WTC11 (cell line): ENCODE measurements at regions not wholly inside any gene's neighbourhood (a gene's known extent, or its start where the extent isn't known, plus 50 kb on each side); places are given as distances from the start of the nearest gene placed in this dataset.

ENCODE experiments used
- ATAC-seq: fragments of 200-7000 bp; cut with Tn5 transposase; 2 replicates; pipeline ENCODE4 v1.10.0; 2021; ENCODE audit warnings: mild to moderate bottlenecking, moderate library complexity
- CTCF ChIA-PET: fragments of 300-600 bp; sonication (Branson Sonifier 250); formaldehyde crosslinking; loops from one replicate; lab custom pipeline; 2021; ENCODE audit warnings: antibody characterized with exemption; lab: Charles Lee
- POLR2A ChIA-PET: fragments of 350-600 bp; sonication (Branson Sonifier 250); formaldehyde crosslinking; loops from one replicate; lab custom pipeline; 2021; ENCODE audit warnings: antibody characterized with exemption; lab: Charles Lee
- DNase-seq: peaks from one replicate; pipeline ENCODE4 v3.0.0; 2021; ENCODE audit warnings: low spot score
- H3K27ac Mint-ChIP-seq: 2 replicates; pipeline ENCODE4 v1.8.0; 2021; ENCODE audit warnings: mixed read lengths
- H3K27me3 Mint-ChIP-seq: 2 replicates; pipeline ENCODE4 v1.8.0; 2021; ENCODE audit warnings: low read depth, mild to moderate bottlenecking, moderate library complexity, mixed read lengths
- H3K36me3 Mint-ChIP-seq: 2 replicates; pipeline ENCODE4 v1.8.0; 2021; ENCODE audit warnings: mixed read lengths
- H3K4me1 Mint-ChIP-seq: 2 replicates; pipeline ENCODE4 v1.8.0; 2022; ENCODE audit warnings: mixed read lengths
- H3K4me3 Mint-ChIP-seq: 2 replicates; pipeline ENCODE4 v1.8.0; 2021; ENCODE audit warnings: mild to moderate bottlenecking, moderate library complexity, mixed read lengths
- H3K9me3 Mint-ChIP-seq: 2 replicates; pipeline ENCODE4 v1.8.0; 2021; ENCODE audit warnings: mixed read lengths
- ATF3 ChIP-seq: sonication (generic); formaldehyde crosslinking; conservative IDR thresholded peaks from 2 replicates; pipeline ENCODE4 v1.8.1; 2022; ENCODE audit warnings: mild to moderate bottlenecking, missing genetic modification reagents
- CDX4 ChIP-seq: fragments of 250-450 bp; sonication (Bioruptor Pico); IDR thresholded peaks from 2 replicates; pipeline ENCODE4 v1.9.0; 2021; ENCODE audit warnings: moderate library complexity, mild to moderate bottlenecking, inconsistent platforms, borderline replicate concordance
- ELF4 ChIP-seq: sonication (generic); formaldehyde crosslinking; IDR thresholded peaks from 2 replicates; pipeline ENCODE4 v1.8.1; 2022; ENCODE audit warnings: low read depth, mild to moderate bottlenecking, moderate library complexity, missing genetic modification reagents
- EMX1 ChIP-seq: fragments of 250-450 bp; sonication (Bioruptor Pico); IDR thresholded peaks from 2 replicates; pipeline ENCODE4 v1.8.0; 2021; ENCODE audit warnings: mild to moderate bottlenecking
- FOXP1 ChIP-seq: sonication (generic); formaldehyde crosslinking; IDR thresholded peaks from 2 replicates; pipeline ENCODE4 v1.8.0; 2022; ENCODE audit warnings: missing genetic modification reagents, mild to moderate bottlenecking, moderate library complexity, borderline replicate concordance
- GABPB1 ChIP-seq: sonication (generic); formaldehyde crosslinking; IDR thresholded peaks from 2 replicates; pipeline ENCODE4 v1.8.1; 2023; ENCODE audit warnings: mild to moderate bottlenecking, missing genetic modification reagents
- JAZF1 ChIP-seq: fragments of 250-450 bp; sonication (Bioruptor Pico); IDR thresholded peaks from 2 replicates; pipeline ENCODE4 v1.9.0; 2021; ENCODE audit warnings: moderate library complexity, mild to moderate bottlenecking, inconsistent platforms
- MAX ChIP-seq: sonication (generic); formaldehyde crosslinking; IDR thresholded peaks from 2 replicates; pipeline ENCODE4 v1.8.0; 2022; ENCODE audit warnings: mild to moderate bottlenecking, missing genetic modification reagents
- MXD4 ChIP-seq: fragments of 250-450 bp; sonication (Bioruptor Pico); IDR thresholded peaks from 2 replicates; pipeline ENCODE4 v1.8.0; 2021; ENCODE audit warnings: mild to moderate bottlenecking, moderate library complexity, borderline replicate concordance
- NFATC4 ChIP-seq: fragments of 250-450 bp; sonication (Bioruptor Pico); IDR thresholded peaks from 2 replicates; pipeline ENCODE4 v1.9.0; 2021; ENCODE audit warnings: mild to moderate bottlenecking
- NFYB ChIP-seq: sonication (generic); formaldehyde crosslinking; conservative IDR thresholded peaks from 2 replicates; pipeline ENCODE4 v1.8.0; 2022; ENCODE audit warnings: low read depth, missing genetic modification reagents
- NR3C1 ChIP-seq: sonication (generic); formaldehyde crosslinking; conservative IDR thresholded peaks from 2 replicates; pipeline ENCODE4 v1.8.1; 2023; ENCODE audit warnings: low read depth, mild to moderate bottlenecking, missing genetic modification reagents
- SMAD4 ChIP-seq: sonication (generic); formaldehyde crosslinking; IDR thresholded peaks from 2 replicates; pipeline ENCODE4 v1.8.0; 2022; ENCODE audit warnings: mild to moderate bottlenecking, missing genetic modification reagents
- SOX15 ChIP-seq: fragments of 250-450 bp; sonication (Bioruptor Pico); IDR thresholded peaks from 2 replicates; pipeline ENCODE4 v1.9.0; 2021; ENCODE audit warnings: mild to moderate bottlenecking
- TEAD1 ChIP-seq: sonication (generic); formaldehyde crosslinking; IDR thresholded peaks from 2 replicates; pipeline ENCODE4 v1.8.0; 2022; ENCODE audit warnings: mild to moderate bottlenecking, missing genetic modification reagents
- TP53 ChIP-seq: sonication (generic); formaldehyde crosslinking; IDR thresholded peaks from 2 replicates; pipeline ENCODE4 v1.8.1; 2023; ENCODE audit warnings: mild to moderate bottlenecking, missing genetic modification reagents
- ZBTB21 ChIP-seq: sonication (generic); formaldehyde crosslinking; IDR thresholded peaks from 2 replicates; pipeline ENCODE4 v1.8.1; 2023; ENCODE audit warnings: mild to moderate bottlenecking, missing genetic modification reagents, borderline replicate concordance
- ZNF121 ChIP-seq: sonication (generic); formaldehyde crosslinking; IDR thresholded peaks from 2 replicates; pipeline ENCODE4 v1.8.0; 2023; ENCODE audit warnings: missing genetic modification reagents
- ZNF281 ChIP-seq: sonication (generic); formaldehyde crosslinking; IDR thresholded peaks from 2 replicates; pipeline ENCODE4 v1.8.0; 2023; ENCODE audit warnings: mild to moderate bottlenecking, missing genetic modification reagents
- ZNF396 ChIP-seq: fragments of 250-450 bp; sonication (Bioruptor Pico); IDR thresholded peaks from 2 replicates; pipeline ENCODE4 v1.8.0; 2021; ENCODE audit warnings: mild to moderate bottlenecking, moderate library complexity, borderline replicate concordance
- ZNF532 ChIP-seq: fragments of 250-450 bp; sonication (Bioruptor Pico); IDR thresholded peaks from 2 replicates; pipeline ENCODE4 v1.9.0; 2021; ENCODE audit warnings: mild to moderate bottlenecking, borderline replicate concordance

- POLR2A ChIA-PET: no interaction called here
- H3K9me3 Mint-ChIP-seq: peaks cover 8% of the 10 kb centered on the region
- H3K4me1 Mint-ChIP-seq: peaks cover 37% of the 10 kb centered on the region
- no peak for TF ChIP-seq NR3C1
- TF ChIP-seq ATF3 (CRISPR knock-in tag): no peak
- no peak for TF ChIP-seq SMAD4 (CRISPR knock-in tag)
- TF ChIP-seq FOXP1 (CRISPR knock-in tag): no peak
- no peak for TF ChIP-seq GABPB1 (CRISPR knock-in tag)
- TF ChIP-seq ZBTB21: no peak
- no peak for TF ChIP-seq MAX (CRISPR knock-in tag)
- no peak for TF ChIP-seq EMX1 (CRISPR knock-in tag)
- no peak for TF ChIP-seq MXD4 (CRISPR knock-in tag)
- no peak for TF ChIP-seq TEAD1 (CRISPR knock-in tag)
- no peak for TF ChIP-seq SOX15
- CTCF ChIA-PET: interaction anchor here (1.0 to 3.5 kb wide), 5 partner anchors 16 to 70 kb away, joined by 5 to 31 read pairs (median 6); no protein-coding TSS in a partner anchor
- no peak for DNase-seq
- no peaks in the 10 kb centered on the region for H3K36me3 Mint-ChIP-seq
- no peak overlapping the region for H3K4me3 Mint-ChIP-seq
- no peak overlapping the region for H3K27ac Mint-ChIP-seq
- ATAC-seq: no peak
- H3K27me3 Mint-ChIP-seq: peaks cover 8% of the 10 kb centered on the region
These were observed 80.2 kb downstream of the TSPAN17 start for GRCh38 chr5:176727528-176727900.

- TF ChIP-seq EMX1 (CRISPR knock-in tag) (no peak), NFATC4 (CRISPR knock-in tag) (no peak), GABPB1 (CRISPR knock-in tag) (no peak), JAZF1 (CRISPR knock-in tag) (no peak), CDX4 (CRISPR knock-in tag) (no peak), ELF4 (no peak), ZNF396 (no peak), MAX (CRISPR knock-in tag) (no peak), TP53 (CRISPR knock-in tag) (no peak), ZNF121 (CRISPR knock-in tag) (no peak), ZNF281 (CRISPR knock-in tag) (no peak), NFYB (CRISPR knock-in tag) (no peak), ZNF532 (CRISPR knock-in tag) (no peak)
- DNase-seq (no peak), ATAC-seq (no peak)
- POLR2A ChIA-PET: no interaction called here
- no peaks in the 10 kb centered on the region for H3K36me3 Mint-ChIP-seq
- H3K4me3 Mint-ChIP-seq: no peak overlapping the region
- peaks cover 8% of the 10 kb centered on the region for H3K9me3 Mint-ChIP-seq
- CTCF ChIA-PET: interaction anchor here (1.0 to 3.5 kb wide), 5 partner anchors 16 to 71 kb away, joined by 5 to 31 read pairs (median 6); no protein-coding TSS in a partner anchor
- H3K27ac Mint-ChIP-seq: no peak overlapping the region
- peaks cover 36% of the 10 kb centered on the region for H3K4me1 Mint-ChIP-seq
- H3K27me3 Mint-ChIP-seq: peaks cover 6% of the 10 kb centered on the region
These were observed 80.8 kb downstream of the TSPAN17 start for GRCh38 chr5:176727983-176728675.
